SK-N-SH treated with all-trans-retinoic acid at 6 μM for 48 hours (cell line): ENCODE measurements at regions not wholly inside any gene's neighbourhood (a gene's known extent, or its start where the extent isn't known, plus 50 kb on each side); places are given as distances from the start of the nearest gene placed in this dataset.

Experiments
- BACH2 ChIP-seq: fragments of 250-450 bp; sonication (Bioruptor Pico); IDR thresholded peaks from 2 replicates; pipeline ENCODE4 v1.9.0; 2021; ENCODE audit warnings: mild to moderate bottlenecking, borderline replicate concordance
- OSR1 ChIP-seq: fragments of 250-450 bp; sonication (Bioruptor Pico); IDR thresholded peaks from 2 replicates; pipeline ENCODE4 v1.8.0; 2022; ENCODE audit warnings: moderate library complexity, mild to moderate bottlenecking, inconsistent platforms
- TCF4 ChIP-seq: fragments of 250-450 bp; sonication (Bioruptor Pico); IDR thresholded peaks from 2 replicates; pipeline ENCODE4 v1.8.0; 2021; ENCODE audit warnings: mild to moderate bottlenecking, moderate library complexity, borderline replicate concordance

DNA sequence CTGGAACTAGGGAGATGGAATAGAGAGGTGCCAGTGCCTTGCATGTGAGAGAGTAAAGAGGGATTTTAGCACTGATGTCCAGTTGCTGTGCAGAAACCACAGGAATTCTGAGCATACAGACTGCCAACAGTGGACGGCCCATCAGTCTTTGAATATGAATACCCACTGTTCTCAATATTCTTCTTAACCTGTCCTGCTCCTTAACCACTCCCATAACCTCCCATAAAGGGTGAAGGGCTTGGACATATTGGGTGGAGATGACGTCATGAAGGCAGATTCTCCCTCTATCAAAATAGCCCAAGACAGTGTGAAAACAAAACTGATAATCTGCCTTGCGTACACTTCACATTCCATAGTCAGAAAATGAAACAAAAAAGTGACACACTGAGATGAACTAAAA lies 1313.7 kb upstream of the PABPC4L start:
- TF ChIP-seq TCF4 (CRISPR knock-in tag) (no peak), OSR1 (CRISPR knock-in tag) (no peak), BACH2 (CRISPR knock-in tag) (no peak)
